Muscle of back (tissue), 3 donors: ENCODE measurements at regions not wholly inside any gene's neighbourhood (a gene's known extent, or its start where the extent isn't known, plus 50 kb on each side); places are given as distances from the start of the nearest gene placed in this dataset.

Source experiments
- DNase-seq, 3 donors: peaks; one replicate each; pipeline versions ENCODE4 v3.0.0 to v3.0.0-alpha.2; 2013

GRCh38 chr2:16413947-16414346 lies 251.7 kb downstream of the CYRIA start:
- DNase-seq, result no peak

DNA sequence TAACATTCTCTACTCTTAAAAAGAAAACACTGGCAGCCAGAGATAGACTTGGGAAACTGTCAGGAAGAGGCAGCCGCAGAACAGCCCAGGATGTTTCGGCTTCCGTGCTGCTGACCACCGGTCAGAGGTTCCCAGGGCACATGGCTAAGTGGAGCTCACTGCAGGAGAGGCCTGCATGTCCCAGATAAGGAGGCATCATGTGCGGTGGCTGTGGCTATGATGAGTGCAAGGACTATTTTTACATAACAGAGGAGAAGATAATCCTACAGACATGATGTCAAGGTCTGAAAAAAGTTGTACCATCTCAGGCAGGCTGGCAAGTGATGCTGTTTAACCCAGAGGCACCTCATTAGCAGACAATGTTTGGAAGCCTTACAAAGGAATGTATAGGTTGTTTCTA lies 252.3 kb downstream of the CYRIA start:
- peak in 1 of 3 donors; percentile 16 for DNase-seq

- no peak for DNase-seq
Observed at GRCh38 chr2:16412321-16413030, 253.2 kb downstream of the CYRIA start.

GRCh38 chr2:16411788-16412187 lies 253.8 kb downstream of the CYRIA start:
- DNase-seq, result no peak

GRCh38 chr2:16409849-16410248 lies 255.8 kb downstream of the CYRIA start:
- DNase-seq, result no peak

GRCh38 chr2:16409006-16409390 lies 256.6 kb downstream of the CYRIA start:
- no peak for DNase-seq

DNA sequence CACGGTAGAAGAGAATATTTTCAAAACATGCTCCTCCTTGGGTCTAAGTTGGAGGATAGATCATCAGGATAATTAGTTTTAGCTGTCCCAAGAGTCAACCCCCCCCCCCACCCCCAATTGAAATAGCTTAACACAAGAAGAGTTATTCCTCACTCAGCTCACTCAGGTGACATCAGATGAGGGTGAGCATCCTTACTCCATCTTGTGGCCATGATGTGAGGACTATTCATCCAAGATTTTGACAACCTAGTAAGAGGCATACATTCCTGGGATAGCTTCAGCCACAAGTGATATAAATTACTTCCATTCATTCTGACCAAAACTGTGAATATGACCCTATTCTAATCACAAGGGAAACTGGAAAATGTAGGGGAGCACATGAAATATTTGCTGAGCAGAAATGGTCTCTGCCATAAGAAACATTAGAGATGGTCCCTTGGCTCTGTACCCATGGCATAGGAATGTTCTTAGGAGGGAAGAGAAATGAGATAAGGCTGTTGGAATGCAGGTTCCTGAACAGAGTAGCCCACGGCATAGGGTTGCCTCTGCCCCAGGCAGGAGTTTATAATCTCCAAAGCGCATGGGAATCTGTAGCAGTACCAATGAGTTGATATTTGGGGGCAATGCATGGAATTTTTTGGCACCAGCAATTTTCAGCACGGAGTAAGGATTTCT lies 257.2 kb downstream of the CYRIA start:
- no peak for DNase-seq

DNA sequence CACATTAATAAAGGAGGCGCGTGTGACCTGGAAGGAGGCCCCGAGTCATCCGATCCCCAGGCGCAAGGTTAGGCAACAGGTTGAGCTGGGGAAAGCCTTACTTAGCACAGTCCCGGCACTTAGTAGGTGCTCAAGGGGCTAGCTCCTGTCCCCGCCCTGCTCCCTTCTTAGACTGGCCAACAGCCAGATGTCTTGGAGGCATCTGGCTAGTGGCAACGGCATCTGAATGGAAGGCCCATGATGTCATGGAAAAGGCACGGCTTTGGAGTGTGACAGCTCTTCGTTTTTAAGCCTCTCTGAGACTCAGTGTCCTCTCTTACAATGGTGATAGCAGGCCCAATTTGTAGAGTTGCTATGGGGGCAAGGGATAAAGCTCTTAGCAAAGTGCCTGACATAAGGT lies 258.3 kb downstream of the CYRIA start:
- DNase-seq, result peak in 2 of 3 donors; percentile 25 to 30

DNA sequence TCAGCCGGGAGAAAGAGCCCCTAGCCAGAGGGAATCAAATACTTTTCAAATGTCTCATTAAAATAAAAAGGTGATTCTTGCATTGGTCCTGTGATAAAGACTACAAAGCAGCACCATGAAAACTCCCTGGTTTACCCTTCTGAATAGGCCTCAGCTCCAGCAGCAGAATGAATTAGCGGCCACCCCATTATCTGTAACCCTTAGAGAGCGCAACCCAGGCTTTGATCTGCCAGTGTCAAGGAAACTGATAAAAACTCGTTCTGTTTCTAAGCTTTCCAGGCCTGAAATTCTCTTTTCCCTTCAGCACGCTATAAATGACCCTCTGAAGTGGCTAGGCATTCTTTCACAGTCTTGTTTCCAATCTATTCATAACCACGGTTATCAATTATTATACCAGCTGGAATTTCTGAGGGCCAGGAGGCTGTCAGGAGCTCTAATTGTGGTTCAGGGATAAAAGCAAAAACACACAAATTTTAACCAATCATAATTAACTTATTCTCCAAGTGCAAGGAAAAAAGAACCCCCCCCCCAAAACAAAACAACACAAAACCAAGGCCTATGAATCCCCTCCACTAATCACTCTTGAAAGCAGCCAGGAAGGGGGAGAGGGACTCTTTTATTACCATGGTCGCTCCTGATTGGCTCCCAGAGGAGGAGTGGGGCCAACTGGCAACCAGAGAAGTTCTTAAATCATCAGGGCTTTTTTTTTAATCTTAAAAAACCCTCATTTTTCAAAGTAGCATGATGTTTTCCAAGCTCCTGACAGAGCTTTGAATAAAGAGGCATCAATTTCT lies 258.9 kb downstream of the CYRIA start:
- peak in 2 of 3 donors; percentile 23 to 28 for DNase-seq

- no peak for DNase-seq
Observed at GRCh38 chr2:16405551-16405950, 260.1 kb downstream of the CYRIA start.

GRCh38 chr2:16404551-16405300 lies 260.9 kb downstream of the CYRIA start:
- no peak for DNase-seq

- DNase-seq, result no peak
Observed at GRCh38 chr2:16404146-16404545, 261.5 kb downstream of the CYRIA start.

DNA sequence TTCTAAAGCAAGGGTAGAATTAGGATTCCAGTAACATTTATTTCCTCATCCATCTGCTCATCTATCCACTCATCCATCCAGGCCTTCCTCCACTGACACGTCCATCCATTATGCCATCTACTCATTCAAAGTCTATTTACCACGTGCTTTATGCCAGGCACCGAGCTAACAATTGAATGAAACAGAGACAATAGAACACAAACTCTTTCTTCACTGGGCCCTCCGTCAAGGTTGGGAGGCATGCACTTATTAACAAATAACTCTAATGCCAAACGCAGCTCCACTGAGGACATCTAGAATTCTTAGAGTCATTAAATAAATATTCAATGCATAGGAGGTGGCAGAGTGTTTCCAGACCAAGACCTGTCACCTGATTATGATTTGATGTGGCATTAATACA lies 262.7 kb downstream of the CYRIA start:
- DNase-seq, result no peak

- DNase-seq, result no peak
Observed at GRCh38 chr2:16401761-16402300, 263.8 kb downstream of the CYRIA start.

DNA sequence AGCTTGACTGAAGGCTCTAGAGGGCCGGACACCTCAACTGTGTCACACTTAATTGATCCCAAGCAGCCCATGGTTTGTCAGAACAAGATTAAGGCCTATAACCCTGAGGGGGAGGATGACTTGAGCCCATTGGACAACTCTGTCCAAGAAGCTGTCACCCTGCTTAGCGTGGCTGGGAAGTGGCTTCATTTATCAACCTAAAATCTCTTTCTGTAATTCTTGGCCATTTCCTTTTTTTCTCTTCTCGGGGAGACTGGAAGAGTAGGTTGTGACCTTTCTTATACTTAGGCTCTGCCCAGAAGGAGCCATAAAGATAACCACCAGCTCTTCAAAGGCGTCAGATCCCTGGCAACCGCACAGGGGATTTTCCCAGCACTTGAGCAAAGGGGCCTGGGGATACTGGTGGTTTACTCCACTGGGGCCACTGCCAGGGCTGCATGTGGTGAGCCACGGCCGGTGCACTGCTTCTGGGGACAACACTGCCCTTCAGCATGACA lies 265.5 kb downstream of the CYRIA start:
- DNase-seq, result no peak

- DNase-seq, result no peak
Observed at GRCh38 chr2:16398486-16399043, 267.1 kb downstream of the CYRIA start.

DNA sequence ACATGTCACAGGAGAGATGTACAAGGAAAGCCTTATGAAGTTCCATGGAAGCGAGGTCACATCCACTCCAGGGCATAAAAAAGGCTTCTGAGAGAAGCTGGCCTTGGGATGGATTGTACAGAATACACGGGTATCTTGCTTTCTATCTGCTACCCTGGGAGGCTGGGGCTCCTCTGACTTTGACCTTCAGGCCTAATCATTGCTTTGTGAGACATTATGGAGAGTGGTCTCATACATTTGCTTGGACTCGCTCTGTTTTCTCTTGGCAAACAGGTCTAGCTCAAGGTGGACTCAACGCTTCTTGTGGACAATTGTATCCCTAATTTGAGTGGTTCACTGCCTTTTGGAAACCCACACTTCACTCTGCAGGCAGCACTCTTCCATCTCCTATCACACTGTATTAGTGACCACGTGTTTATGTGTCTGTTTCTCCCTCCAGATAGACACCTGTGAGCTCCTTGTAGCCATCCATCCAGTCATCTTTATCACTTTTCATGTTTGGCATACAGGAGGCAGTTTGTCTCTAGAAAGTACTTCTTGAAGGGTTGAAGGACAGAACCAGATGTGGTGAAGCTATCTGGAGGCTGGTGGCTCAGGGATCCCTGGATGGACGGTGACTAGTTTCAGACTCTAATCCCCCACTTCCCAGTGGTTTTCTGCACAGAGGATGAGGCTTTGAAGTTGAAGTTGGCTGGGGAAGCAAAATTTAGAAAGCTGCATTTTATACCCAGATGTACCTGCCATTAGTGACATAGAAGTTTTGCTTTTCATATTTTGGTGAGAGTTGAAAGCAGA lies 267.8 kb downstream of the CYRIA start:
- DNase-seq, result no peak

GRCh38 chr2:16396986-16397385 lies 268.6 kb downstream of the CYRIA start:
- no peak for DNase-seq

DNA sequence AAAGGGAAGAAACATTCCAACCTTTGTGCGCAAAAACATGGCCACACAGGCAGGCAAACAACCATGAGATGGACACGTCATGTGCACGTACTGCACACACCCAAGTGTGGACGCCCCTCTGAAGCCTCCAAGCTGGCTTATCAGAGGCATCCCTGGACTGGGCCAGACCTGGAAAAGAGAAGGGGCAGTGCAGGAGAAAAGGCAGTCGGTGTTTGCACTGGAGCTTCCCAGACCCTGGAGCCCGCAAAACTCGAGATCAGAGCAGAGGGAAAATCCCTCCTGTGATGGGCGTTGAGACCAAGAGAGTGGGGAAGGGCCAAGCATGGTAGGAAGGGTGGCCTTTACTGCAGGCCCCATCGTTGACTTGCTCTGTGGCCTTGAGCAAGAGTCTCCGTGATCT lies 269.5 kb downstream of the CYRIA start:
- DNase-seq, result no peak

GRCh38 chr2:16395601-16396000 lies 270.0 kb downstream of the CYRIA start:
- DNase-seq, result no peak
